ENCODE measurements at regions not wholly inside any gene's neighbourhood (a gene's known extent, or its start where the extent isn't known, plus 50 kb on each side); places are given as distances from the start of the nearest gene placed in this dataset.

DNA sequence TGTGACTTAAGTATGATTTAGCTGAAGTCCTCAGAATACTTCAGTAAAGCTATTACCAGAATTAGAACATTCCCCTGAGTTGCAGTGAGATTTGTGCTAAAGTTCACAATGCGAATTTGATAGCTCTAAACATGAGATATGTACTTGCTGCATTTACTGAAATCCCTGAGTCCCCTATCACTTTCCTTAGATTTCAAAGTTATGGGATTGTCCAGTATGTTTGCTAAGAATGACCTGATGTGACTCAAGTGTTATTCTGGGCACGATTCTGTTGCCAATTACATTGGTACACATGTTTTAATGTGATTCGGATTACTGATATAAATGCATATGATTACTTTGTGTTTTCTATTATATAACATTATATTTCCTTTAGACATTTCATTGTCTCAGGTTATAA is 91.3 kb upstream of the AMOT start:
- TF ChIP-seq POLR2A (conservative IDR thresholded peaks at IDR 0.05), result no peak
- TF ChIP-seq RCOR1 (IDR thresholded peaks at IDR 0.05; ENCODE audit: borderline replicate concordance in 1 of 2, low read depth in 2 of 2, low read length in 2 of 2), result no peak
- TF ChIP-seq ZNF282 (CRISPR knock-in tag; IDR thresholded peaks at IDR 0.05), result no peak
- TF ChIP-seq SIX5 (IDR thresholded peaks at IDR 0.05; ENCODE audit: borderline replicate concordance in 1 of 2, insufficient read depth in 1 of 2, low read depth in 1 of 2, low read length in 2 of 2), result no peak

Data from K562 (cell line).